RWPE2 (cell line): ENCODE measurements at regions not wholly inside any gene's neighbourhood (a gene's known extent, or its start where the extent isn't known, plus 50 kb on each side); places are given as distances from the start of the nearest gene placed in this dataset.

Experiments
- ATAC-seq: fragments of 200-7000 bp; cut with Tn5 transposase; 3 replicates; pipeline ENCODE4 v1.9.1; 2021; ENCODE audit warnings: low read depth
- DNase-seq: peaks from one replicate; pipeline ENCODE4 v3.0.0-alpha.2; 2020; ENCODE audit warnings: low spot score
- H3K27ac ChIP-seq: fragments of 450-650 bp; 2 replicates; pipeline ENCODE4 v1.5.1; 2017; ENCODE audit warnings: mild to moderate bottlenecking; ENCODE audit not compliant: poor library complexity, severe bottlenecking
- H3K27me3 ChIP-seq: fragments of 250-450 bp; sonication (Bioruptor Pico); 2 replicates; pipeline ENCODE4 v1.5.1; 2021; ENCODE audit warnings: mild to moderate bottlenecking, moderate library complexity; ENCODE audit not compliant: insufficient read depth, poor library complexity, severe bottlenecking
- H3K36me3 ChIP-seq: fragments of 250-450 bp; sonication (Bioruptor Pico); 2 replicates; pipeline ENCODE4 v1.5.1; 2020; ENCODE audit warnings: low read depth, mild to moderate bottlenecking, moderate library complexity
- H3K4me1 ChIP-seq: fragments of 250-450 bp; sonication (Bioruptor Pico); 2 replicates; pipeline ENCODE4 v1.5.1; 2021; ENCODE audit warnings: mild to moderate bottlenecking, moderate library complexity; ENCODE audit not compliant: insufficient read depth, poor library complexity, severe bottlenecking
- H3K4me3 ChIP-seq: fragments of 250-450 bp; sonication (Bioruptor Pico); 2 replicates; pipeline ENCODE4 v1.5.1; 2021; ENCODE audit warnings: mild to moderate bottlenecking, moderate library complexity; ENCODE audit not compliant: severe bottlenecking
- H3K9me3 ChIP-seq: fragments of 250-450 bp; sonication (Bioruptor Pico); 2 replicates; pipeline ENCODE4 v1.5.1; 2021; ENCODE audit warnings: mild to moderate bottlenecking, moderate library complexity; ENCODE audit not compliant: severe bottlenecking
- CTCF ChIP-seq: fragments of 450-650 bp; IDR thresholded peaks from one replicate; pipeline ENCODE4 v1.5.1; 2017; ENCODE audit warnings: mild to moderate bottlenecking, moderate library complexity; ENCODE audit not compliant: poor library complexity, severe bottlenecking

DNA sequence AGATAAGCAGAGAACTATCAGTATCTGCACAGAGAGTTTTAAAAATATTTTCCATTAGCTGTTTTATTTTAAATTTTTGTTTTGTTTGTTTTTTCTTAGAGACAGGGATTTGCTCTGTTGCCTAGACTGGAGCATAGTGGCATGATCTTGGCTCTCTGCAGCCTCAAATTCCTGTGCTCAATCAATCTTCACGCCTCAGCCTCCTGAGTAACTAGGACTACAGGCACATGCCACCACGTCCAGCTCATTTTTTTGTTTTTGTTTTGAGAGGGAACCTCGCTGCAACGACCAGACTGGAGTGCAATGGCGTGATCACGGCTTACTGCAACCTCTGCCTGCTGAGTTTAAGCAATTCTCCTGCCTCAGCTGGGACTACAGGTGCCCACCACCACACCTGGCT is 138.2 kb upstream of the LPAR1 start:
- TF ChIP-seq CTCF, result no peak
- ATAC-seq (no peak), DNase-seq (no peak)
- no peaks in the 10 kb centered on the region for H3K36me3 ChIP-seq
- H3K4me1 ChIP-seq, result no peaks in the 10 kb centered on the region
- no peaks in the 10 kb centered on the region for H3K27me3 ChIP-seq
- H3K4me3 ChIP-seq, result no peak overlapping the region
- no peak overlapping the region for H3K27ac ChIP-seq
- H3K9me3 ChIP-seq, result no peaks in the 10 kb centered on the region

GRCh38 chr9:111175350-111175749 is 137.1 kb upstream of the LPAR1 start:
- Histone ChIP-seq H3K9me3 (no peaks in the 10 kb centered on the region), H3K27me3 (no peaks in the 10 kb centered on the region), H3K27ac (no peak overlapping the region), H3K4me1 (no peaks in the 10 kb centered on the region), H3K36me3 (no peaks in the 10 kb centered on the region), H3K4me3 (no peak overlapping the region)
- TF ChIP-seq CTCF, result no peak
- no peak for ATAC-seq
- DNase-seq, result no peak

- DNase-seq (no peak), ATAC-seq (no peak)
- Histone ChIP-seq H3K4me3 (no peak overlapping the region), H3K9me3 (peaks cover 3% of the 10 kb centered on the region), H3K27me3 (no peaks in the 10 kb centered on the region), H3K27ac (no peak overlapping the region), H3K36me3 (no peaks in the 10 kb centered on the region), H3K4me1 (no peaks in the 10 kb centered on the region)
- no peak for TF ChIP-seq CTCF
Observed at GRCh38 chr9:111167341-111167740, 129.1 kb upstream of the LPAR1 start.

DNA sequence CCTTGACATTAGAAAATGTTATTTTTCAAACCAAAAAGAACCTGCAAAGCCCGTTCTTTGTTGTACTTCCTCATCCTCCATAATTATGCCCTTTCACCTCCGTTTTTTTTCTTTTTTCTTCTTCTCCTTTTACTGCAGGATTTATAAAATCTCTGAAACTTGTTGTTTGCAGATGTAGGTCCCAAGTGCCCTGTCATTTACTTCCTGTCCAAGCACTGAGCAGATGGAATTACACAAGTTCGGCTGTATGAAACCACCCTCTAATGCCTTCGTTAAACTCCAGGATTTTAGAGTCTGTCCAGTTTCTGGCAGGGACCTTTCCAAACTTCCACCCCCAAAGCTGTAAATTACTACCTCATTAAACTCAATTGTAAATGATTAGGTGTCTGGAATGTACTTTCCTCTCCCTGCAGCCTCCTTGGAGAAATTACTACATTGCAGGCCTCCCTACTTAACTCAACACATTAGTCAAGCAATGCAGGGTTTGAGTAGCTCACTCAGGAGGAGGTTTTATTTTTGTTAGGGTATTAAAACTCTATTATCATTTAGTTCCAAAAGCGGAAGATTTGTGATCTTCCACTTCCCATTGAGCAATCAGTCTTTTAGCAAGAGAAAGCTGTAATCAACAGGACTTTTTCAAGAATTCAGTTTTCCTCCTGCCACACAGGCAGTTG is 125.6 kb upstream of the LPAR1 start:
- no peaks in the 10 kb centered on the region for H3K27me3 ChIP-seq
- no peak overlapping the region for H3K4me3 ChIP-seq
- ATAC-seq (no peak), DNase-seq (no peak)
- H3K36me3 ChIP-seq, result no peaks in the 10 kb centered on the region
- TF ChIP-seq CTCF, result no peak
- H3K9me3 ChIP-seq, result peaks cover 3% of the 10 kb centered on the region
- no peaks in the 10 kb centered on the region for H3K4me1 ChIP-seq
- no peak overlapping the region for H3K27ac ChIP-seq

DNA sequence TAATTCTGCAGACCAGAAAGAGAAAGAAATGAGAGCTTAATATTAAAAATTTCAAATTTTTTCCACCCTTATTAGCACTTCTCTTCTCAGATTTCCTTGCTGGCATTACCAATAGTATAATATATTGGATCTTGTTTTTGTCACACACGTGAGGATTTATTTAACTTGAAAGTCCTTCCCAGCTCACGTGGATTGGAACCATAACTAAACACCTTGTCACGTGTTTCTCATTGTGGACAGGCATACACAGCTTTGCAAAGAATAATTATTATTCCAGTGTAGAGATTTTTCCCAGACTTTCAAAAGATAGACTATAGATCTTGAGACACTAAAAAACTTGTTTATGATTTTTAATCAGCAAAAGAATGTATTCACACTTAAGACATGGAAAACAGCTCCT is 123.8 kb upstream of the LPAR1 start:
- TF ChIP-seq CTCF, result no peak
- Histone ChIP-seq H3K27ac (no peak overlapping the region), H3K4me1 (no peaks in the 10 kb centered on the region), H3K36me3 (no peaks in the 10 kb centered on the region), H3K9me3 (no peaks in the 10 kb centered on the region), H3K4me3 (no peak overlapping the region), H3K27me3 (no peaks in the 10 kb centered on the region)
- no peak for ATAC-seq
- DNase-seq, result no peak
